Inferior parietal cortex (tissue), 1 donor: ENCODE measurements at regions not wholly inside any gene's neighbourhood (a gene's known extent, or its start where the extent isn't known, plus 50 kb on each side); places are given as distances from the start of the nearest gene placed in this dataset.

ENCODE experiments used
- DNase-seq: peaks from one replicate; pipeline ENCODE4 v3.0.0-alpha.2; 2016; ENCODE audit errors: extremely low spot score

DNA sequence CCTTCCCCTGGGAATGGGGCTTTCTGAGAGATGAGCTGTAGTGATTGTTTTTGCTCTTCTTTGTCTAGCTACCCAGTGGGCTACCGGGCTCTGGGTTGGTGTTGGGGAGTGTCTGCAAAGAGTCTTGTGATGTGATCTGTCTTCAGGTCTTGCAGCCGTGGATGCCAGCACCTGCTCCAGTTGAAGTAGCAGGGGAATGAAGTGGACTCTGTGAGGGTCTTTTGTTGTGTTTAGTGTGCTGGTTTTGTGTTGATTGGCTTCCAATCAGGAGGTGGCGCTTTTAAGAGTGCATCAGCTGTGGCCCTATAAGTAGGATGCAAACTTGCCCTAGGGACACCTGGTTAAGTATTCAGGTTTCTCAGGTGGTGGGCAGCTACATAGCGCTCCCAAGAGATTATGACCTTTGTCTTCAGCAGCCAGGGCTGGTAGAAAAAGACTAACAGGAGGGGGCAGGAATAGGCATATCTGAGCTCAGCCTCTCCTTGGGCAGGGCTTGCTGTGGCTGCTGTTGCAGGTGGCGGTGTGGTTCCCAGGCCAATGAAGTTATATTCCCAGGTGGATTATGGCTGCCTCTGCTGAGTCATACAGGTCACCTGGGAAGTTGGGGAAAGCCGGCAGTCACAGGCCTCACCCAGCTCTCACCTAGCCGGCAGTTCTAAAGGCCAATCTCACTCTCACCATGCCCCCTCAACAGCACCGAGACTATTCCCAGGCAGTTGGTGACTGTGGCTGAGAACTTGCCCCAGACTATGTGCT is 315.7 kb upstream of the C11orf87 start:
- DNase-seq = no peak

DNA sequence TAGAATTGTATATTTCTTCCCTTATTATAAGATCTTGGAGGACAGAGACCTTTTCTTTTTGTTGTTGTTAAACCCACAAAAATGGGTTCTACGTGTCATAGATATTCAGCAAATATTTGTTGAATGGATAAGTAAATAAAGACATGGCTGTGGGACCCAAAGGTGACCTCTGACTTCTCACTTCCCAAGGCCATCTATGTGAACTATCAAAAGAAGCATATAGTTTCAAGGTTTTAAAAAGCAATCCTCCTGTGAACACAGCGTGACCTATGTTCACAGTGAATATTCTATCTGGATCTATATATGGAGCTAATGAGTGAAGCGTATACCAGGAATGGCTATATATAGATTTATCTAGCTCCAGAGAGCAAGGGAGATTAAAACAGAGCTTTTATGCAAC is 312.8 kb upstream of the C11orf87 start:
- DNase-seq = no peak

DNA sequence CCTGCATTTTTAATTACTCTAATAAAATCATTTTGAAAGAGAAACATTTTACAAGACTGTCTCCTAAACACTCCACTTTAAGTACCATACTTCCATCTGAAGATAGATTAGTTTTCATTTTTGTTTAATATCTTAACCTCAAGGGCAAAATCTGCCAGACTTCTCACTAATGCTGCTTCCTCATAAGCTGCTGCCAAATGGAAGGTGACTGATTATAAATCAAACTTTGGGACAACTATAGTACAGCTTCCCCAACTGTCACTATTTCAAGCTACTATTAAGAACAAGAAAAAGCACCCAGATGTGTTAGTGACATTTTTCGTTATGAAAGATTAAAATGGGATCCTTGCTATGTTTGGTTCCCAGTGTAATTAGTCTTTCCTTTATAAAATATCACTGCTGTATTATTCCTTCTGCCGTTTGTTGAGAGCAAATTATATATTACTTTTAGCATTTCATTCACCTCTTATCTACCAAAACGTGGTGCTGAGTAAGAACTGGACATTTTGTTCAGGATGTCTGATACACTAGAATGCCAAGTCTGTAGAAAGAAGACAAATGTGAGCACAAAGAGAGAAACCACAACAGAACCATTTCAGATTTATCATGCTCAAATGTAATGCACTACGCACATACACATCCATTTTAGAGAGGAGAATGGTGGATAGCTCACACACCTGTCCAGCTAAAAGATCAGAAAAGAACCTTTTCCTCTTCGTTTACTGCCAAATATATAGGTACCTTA is 312.2 kb upstream of the C11orf87 start:
- no peak for DNase-seq

DNA sequence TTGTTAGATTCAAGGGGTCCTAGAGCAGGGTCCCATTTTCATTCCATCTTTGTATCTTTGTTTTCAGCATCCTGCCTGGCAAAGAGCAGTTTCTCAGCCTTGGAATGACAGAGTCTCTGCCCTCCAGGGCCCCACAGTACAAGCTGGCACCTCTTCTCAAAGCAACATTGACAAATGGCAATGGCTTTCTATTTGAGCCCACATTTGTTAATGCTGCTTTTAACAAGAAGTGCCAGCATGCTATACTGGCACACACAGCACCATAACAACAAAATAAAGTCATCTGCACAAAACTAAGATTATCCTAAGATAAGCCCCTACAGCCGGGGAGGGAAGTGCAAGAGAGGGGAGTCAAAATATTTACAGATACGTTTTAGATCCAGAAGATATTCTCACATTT is 309.7 kb upstream of the C11orf87 start:
- DNase-seq = no peak

DNA sequence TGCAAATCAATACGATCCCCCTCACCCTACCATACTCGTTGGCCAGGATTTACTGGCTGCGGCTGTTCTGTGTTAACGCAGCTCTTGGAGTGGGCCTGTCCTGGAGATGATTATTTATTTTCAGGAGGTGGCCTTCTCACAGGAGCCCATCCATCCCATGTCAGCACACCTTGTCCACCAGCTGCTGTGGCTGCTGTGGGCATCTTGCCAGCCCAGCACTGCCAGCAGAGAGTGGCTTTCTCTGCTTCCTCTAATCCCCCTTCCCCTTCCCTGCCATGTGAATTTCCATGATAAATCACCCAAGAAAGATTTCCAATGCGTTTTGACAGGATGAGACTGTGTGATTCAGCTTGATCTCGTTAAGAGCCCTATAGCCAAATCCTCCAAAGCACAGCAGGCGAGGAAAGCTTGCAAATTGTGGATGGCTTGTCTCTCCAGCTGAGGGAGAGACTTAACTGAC is 309.1 kb upstream of the C11orf87 start:
- no peak for DNase-seq

DNA sequence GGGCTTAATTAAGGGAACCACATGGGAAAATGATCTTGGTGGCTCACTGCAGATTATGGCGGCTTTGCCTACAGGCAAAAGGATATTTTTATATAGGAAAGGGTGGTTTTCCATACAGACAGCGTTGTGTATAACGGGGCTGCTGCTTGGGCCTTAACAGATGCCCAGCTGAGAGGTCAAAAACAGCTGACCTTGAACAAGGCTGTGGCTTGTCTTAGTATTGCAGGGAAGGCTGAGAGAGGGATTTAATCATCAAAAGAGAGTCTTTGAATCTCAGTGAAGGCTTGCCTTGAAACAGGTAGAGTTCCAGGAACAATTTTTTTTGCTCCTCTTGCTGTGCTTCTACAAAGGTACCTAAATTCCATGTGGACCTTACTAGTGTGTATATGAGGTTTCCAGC is 301.6 kb upstream of the C11orf87 start:
- DNase-seq = no peak

DNA sequence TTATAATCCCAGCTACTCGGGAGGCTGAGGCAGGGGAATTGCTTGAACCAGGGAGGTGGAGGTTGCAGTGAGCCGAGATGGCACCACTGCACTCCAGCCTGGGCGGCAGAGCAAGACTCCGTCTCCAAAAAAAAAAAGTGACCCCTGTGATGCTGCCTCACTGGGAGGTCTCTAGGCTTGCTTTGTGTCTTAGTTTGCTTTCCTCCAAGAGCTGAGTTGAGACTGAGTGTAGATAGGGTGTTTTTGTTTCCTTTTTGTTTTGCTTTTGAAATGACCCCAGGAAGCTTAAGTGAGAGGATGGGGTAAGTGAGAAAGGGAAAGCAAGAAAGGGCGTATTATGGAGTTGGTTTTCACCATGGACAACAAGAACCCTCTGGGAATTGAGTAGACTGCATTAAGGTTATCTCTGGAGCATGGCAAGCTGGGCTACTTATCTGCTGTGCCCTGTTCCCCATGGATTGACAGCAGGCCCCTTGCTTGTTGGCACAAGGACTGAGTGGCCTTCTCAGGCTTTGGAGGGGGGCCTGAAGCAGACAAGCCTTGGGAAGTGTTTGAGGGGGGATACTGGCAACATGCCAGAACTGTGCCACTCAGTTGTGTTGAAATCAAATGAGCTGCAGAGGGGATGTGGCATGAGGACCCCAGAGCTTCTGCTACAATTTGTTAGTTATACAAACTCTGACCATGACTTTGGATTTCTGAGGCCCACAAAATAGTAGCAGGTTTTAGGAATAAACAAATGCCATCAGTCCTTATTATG is 300.6 kb upstream of the C11orf87 start:
- no peak for DNase-seq

DNA sequence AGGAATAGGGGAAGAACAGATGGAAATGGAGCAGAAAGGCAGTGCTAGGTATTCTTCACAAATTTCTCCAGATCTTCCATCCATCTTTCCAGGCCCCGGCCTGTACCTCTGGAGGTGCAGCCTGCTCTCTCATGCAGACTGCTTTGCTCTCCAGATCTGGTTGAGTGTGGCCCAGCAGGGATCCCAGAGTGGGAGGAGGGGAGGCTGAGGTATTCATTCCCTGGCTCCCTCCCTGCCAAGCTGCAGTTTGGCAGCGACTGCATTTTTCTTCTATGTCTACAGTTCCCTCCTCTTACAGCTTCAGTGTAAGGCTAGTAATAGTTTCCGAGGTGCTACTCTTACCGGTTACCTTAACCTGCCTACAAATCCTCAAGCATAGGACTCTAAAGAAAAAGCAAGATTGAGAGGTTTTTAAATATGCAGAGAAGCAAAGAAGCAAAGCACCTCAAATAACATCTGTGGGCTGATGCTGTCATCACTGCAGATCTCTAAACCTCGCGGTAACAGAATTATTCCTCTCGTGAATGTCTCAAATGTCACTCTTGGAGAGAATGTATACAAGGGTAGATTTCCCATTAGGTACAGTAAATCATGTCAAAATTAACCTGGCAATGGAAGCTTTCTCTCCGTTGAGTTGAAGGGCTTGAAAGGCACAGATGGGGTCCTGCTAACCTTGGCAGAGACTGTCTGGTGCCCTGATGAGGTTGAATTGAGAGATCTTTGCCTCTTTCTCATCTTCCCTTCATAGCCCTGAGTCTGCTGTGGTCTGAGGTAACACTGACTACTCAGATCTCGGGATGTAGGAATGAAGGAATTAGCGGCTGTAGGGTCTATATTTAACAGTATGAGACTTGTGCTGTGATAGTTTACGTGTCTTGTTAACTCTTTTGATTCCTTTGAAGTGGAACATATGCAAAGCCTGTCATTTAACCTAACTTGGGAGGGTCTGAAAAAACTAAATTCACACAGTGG is 297.9 kb upstream of the C11orf87 start:
- peak; percentile 28 for DNase-seq

DNA sequence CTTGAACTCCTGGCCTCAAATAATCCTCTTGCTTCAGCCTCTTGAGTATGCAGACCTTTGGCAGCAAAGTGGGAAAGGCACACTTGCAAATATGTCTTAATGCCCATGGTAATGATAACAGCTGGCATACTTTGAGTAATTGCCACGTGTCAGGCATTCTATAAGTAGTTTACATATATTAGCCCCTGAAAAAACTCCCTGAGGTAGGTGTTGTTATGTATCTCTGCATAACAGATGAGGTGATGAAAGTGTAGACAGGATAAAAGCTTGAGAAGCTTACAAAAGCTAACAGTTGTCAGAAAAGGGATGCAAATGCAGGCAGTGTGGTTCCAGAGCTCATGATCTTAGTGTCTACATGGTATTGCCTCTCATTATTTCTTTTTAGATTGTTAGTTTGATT is 291.1 kb upstream of the C11orf87 start:
- no peak for DNase-seq

DNA sequence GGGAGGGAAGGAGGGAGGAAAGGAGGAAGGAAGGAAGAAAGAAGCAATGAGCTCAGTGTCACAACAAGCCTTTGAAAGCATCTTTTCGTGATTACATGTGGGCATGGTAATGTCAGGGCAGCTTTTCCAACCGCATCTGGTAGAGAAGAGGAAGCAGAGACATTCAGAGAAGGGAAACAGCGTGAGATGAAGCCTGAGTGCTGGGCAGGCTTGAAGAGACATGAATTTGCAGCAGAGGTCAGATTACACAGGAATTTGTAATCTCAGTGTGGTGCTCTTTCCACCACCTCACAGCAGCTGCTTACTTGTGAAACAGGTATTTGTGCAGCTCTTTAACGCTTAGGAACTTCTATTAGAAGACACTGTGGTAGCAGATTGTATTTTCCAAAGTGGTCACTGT is 289.5 kb upstream of the C11orf87 start:
- DNase-seq = no peak

DNA sequence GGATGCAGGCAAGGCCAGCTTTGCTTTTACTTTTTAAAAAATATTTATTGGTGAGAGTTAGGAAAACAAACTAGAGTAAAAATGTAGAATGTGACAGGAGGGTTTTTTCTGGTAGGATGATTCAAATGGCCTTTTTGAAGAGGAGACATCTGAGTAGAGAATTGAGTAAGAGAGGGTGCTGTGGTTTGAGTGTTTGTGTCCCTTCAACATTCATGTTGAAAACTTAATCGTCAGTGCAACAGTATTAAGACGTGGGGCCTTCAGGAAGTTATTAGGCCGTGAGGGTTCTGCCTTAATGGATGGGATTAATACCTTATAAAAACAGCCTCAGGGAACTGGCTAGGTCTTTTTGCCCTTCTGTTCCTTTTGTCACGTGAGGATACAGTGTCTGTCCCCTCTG is 288.8 kb upstream of the C11orf87 start:
- no peak for DNase-seq

DNA sequence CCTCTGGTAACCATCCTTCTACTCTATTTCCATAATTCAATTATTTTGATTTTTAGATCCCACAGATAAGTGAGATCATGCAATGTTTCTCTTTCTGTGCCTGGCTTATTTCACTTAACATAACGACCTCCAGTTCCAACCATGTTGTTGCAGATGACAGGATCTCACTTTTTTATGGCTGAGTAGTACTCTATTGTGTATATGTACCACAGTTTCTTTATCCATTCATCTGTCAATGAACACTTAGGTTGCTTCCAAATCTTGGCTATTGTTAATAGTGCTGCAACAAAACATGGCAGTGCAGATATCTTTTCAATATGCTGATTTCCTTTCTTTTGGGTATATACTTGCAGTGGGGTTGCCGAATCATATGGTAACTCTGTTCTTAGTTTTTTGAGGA is 286.4 kb upstream of the C11orf87 start:
- DNase-seq = no peak

DNA sequence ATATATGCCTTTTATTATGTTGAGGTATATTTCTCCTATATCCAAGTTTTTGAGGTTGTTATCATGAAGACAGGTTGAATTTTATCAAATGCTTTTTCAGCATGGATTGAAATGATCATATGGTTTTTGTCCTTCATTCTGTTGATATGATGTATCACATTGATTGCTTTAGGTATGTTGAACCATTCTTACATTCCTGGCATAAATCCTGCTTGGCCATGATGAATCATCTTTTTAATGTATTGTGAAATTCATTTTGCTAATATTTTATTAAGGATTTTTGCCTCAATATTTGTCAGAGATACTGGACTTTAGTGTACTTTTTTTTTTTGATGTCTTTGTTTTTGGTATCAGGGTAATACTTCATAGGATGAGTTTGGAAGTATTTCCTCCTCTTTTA is 283.8 kb upstream of the C11orf87 start:
- DNase-seq = no peak

DNA sequence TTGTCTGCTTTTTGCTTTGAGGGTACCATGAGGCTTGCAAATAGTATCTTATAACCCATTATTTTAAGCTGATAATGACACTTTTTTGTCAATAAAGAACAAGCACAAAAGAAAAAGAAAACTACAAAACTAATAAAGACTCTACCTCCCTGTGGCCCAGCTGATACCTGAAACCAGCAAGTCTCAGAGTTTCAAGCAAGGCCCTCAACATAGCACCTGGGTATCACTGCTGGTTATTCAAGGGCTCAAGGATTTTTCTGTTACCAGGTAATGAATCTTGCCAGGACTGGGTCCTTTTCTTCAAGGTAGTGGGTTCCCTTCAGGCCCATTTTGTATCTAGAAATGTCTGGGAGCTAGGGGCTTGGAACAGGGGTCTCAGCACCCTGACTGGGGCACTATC is 281.6 kb upstream of the C11orf87 start:
- DNase-seq = no peak

DNA sequence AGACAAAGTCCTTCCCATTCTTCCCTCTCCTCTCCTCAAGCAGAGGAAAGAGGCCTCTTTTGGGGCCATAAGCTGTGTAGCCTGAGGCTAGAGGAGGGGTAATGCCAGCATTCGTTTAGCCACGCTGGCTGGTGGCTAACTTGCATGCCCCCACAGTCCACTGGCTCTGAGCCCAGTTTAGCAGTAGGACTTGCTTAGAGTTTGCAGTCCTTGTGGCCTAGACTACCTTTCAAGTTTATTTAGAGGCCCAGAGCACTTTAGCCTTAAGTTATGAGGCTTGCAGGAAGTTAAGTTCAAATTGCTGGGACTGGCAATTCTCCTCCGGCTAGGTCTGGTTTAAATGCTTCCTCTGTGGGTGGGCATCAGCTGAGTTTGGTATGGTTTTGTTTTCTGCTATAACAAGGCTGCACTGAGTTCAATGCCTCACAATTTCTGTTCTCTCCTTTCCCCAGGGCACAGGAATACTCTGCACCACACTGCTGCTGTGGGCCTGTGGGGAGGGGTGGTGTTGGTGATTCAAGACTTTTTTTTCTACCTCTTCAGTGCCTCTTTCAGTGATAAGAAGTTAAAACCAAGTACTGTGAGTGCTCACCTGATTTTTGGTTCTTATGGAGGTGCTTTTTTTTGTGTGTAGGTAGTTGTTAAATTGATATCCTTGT is 281.0 kb upstream of the C11orf87 start:
- no peak for DNase-seq

DNA sequence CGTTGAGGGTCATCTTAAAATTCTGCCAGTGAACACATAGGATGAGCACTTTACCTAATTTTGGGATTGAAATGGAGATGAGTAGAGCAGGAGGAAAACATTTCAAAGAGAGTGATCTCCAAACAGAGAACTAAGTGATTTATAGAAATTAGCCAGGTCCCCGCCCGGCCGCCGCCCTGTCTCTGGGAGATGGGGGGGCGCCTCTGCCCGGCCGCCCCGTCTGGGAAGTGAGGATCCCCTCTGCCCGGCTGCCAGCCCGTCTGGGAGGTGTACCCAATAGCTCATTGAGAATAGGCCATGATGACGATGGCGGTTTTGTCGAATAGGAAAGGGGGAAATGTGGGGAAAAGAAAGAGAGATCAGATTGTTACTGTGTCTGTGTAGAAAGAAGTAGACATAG is 276.7 kb upstream of the C11orf87 start:
- DNase-seq = no peak

DNA sequence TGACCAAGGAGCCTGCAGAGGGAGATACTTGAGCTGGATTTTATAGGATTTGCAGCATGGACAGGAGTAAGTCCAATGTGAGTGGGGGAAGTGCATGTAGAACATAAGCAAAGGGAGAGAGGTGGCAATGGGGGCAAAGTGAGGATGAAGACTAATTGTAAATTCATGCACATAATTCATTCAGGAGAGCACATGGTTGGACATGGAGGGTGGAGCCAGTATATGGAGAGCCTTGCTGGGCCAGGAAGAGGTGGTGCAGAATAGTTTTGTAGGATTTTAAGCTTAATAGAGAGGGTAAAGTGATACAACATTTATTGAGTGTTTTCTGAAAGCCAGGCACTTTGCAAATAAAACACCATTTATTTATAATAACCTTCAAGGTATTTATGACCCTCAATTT is 274.3 kb upstream of the C11orf87 start:
- DNase-seq = no peak

DNA sequence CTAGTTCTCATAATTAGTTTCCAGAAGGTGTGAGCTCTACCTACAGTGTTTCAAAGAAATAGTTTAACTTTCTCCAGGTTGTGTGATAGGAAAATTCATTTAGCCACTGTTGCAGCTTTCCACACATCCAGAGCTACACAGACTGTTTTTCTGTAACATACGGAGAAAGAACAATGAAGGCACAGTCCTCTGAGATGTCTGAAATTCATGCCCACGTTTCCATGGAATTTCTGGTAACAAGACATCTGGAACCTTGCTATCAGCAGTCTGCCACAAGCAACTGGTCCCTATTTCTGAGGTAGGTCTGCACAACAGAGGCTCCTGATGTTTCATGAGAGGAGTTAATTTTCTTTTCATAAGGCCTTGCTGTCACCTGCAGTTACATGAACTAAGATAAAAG is 273.3 kb upstream of the C11orf87 start:
- peak; percentile 19 for DNase-seq

DNA sequence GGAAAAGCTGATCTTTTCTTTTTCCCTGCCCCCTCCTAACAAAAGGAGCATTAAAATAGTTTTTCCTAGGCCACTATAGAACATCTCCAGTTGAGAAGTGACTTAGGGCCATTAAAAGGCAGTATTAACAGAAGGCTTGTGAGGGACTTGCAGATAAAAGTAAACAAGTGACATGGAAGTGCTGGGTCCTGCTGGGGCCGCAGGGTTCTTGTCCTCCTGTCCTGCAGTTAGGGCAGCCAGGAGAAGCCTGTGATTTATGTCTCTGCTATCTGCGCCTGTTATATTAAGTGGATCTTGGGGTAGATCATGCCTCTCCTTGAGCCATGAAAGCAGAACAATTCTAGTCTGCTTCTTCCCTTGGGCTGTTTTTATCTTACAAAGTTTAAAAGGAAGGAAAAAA is 271.4 kb upstream of the C11orf87 start:
- no peak for DNase-seq

DNA sequence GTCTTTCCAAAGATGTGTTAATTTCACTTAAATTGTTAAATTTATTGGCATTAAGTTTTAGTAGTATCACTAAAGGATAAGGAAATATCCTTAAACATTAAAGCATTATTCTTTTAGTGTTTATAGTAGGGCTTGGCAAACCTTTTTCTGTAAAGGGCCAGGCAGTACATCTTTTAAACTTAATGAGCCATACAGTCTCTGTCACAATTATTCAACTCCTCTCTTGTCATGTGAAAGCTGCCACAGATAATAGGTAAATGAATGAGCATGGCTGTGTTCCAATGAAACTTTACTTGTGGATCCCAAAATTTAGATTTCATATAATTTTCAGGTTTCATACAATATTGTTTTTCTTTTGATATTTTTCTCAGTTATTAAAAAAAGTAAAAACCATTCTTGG is 268.2 kb upstream of the C11orf87 start:
- no peak for DNase-seq

DNA sequence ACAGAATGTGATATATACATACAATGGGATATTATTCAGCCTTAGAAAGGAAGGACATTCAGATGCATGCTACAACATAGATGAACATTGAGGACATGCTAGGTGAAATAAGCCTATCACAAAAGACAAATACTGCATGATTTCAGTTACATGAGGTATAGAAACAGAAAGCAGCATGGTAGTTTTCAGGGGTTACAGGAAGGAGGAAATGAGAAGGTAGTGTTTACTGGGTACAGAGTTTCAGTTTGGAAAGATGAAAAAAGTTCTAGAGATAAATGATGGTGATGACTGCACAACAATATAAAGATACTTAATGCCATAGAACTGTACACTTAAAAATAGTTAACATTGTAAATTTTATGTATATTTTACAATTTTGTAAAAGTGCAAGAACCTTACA is 266.7 kb upstream of the C11orf87 start:
- DNase-seq = no peak
